ENCODE measurements at regions not wholly inside any gene's neighbourhood (a gene's known extent, or its start where the extent isn't known, plus 50 kb on each side); places are given as distances from the start of the nearest gene placed in this dataset.

- no peak for DNase-seq
- H3K27me3 Mint-ChIP-seq = peaks cover 6% of the 10 kb centered on the region
- no peaks in the 10 kb centered on the region for H3K36me3 Mint-ChIP-seq
- Histone ChIP-seq H3K4me1 (ENCODE audit: control insufficient read depth, insufficient read depth, low read length, poor library complexity, severe bottlenecking) (no peaks in the 10 kb centered on the region), H3K4me3 (ENCODE audit: low read depth, low read length) (no peak overlapping the region), H3K36me3 (ENCODE audit: control insufficient read depth, insufficient read depth, low read length) (no peaks in the 10 kb centered on the region), H3K27ac (ENCODE audit: insufficient read depth, low read length, poor library complexity, severe bottlenecking) (no peak overlapping the region), H3K27me3 (ENCODE audit: control insufficient read depth, insufficient read depth, low read length) (no peaks in the 10 kb centered on the region), H3K9me3 (ENCODE audit: control insufficient read depth in 2 of 2, low read length in 2 of 2) (no peaks in the 10 kb centered on the region)
- H3K27ac Mint-ChIP-seq = no peak overlapping the region
- peaks cover 0 to 9% (median 0%) of the 10 kb centered on the region in 7 donors for H3K9me3 Mint-ChIP-seq
- H3K4me3 Mint-ChIP-seq = no peak overlapping the region
- ATAC-seq (ENCODE audit: low read depth in 2 of 2) = no peak
- H3K4me1 Mint-ChIP-seq = no peaks in the 10 kb centered on the region
Measured at GRCh38 chr14:71204768-71205167, 297.5 kb downstream of the PCNX1 start.

DNA sequence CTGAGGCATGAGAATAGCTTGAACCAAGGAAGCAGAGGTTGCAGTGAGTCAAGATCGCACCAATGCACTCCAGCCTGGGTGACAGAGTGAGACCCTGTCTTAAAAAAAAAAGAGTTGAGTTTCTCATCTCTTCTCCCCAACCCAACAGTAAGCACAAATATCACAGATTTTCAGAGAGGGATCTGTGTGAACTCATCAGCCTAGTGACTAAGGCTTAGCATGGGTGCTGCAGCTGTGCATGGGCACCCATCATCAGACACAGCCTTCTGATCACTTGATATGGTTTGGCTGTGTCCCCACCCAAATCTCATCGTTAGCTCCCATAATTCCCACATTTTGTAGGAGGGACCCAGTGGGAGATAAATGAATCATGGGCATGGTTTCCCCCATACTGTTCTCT lies 298.9 kb downstream of the PCNX1 start:
- Mint-ChIP-seq H3K27me3 (peaks cover 6% of the 10 kb centered on the region), H3K9me3 (peaks cover 0 to 9% (median 0%) of the 10 kb centered on the region in 7 donors), H3K4me3 (no peak overlapping the region), H3K4me1 (no peaks in the 10 kb centered on the region), H3K27ac (no peak overlapping the region), H3K36me3 (no peaks in the 10 kb centered on the region)
- H3K9me3 ChIP-seq (ENCODE audit: control insufficient read depth in 2 of 2, low read length in 2 of 2) = no peaks in the 10 kb centered on the region
- DNase-seq (no peak), ATAC-seq (ENCODE audit: low read depth in 2 of 2) (no peak)
- no peak overlapping the region for H3K4me3 ChIP-seq (ENCODE audit: low read depth, low read length)
- H3K4me1 ChIP-seq (ENCODE audit: control insufficient read depth, insufficient read depth, low read length, poor library complexity, severe bottlenecking) = no peaks in the 10 kb centered on the region
- H3K27ac ChIP-seq (ENCODE audit: insufficient read depth, low read length, poor library complexity, severe bottlenecking) = no peak overlapping the region
- H3K36me3 ChIP-seq (ENCODE audit: control insufficient read depth, insufficient read depth, low read length) = no peaks in the 10 kb centered on the region
- H3K27me3 ChIP-seq (ENCODE audit: control insufficient read depth, insufficient read depth, low read length) = no peaks in the 10 kb centered on the region

DNA sequence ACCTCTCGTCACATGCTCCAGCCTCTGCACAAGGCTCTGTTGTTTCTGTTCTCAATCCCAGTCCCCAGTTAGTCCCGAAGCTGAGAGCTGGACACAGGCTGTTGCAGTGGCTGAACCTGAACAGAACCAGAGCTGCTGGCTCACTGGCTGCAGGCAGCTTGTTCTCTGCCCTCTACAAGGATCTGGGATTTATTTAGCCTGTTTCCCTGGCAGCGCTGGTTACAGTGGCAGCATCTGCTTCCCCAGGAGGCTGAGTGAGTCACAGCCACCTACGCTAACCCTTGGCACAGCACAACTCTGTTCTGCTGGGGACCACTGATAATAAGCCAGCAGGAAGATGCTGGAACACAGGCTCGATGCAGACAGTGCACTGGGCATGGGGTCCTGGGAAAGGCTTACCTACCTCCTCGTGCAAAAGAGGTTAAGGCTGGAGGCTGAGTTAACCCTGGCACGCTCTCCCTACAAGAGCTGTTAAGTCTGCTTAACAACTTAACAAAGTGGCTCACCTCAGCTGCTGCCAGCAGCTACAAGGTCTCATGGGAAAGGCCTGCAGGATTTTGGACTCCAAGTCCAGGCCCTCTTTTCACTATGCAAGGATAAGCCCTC lies 299.6 kb downstream of the PCNX1 start:
- peaks cover 0 to 9% (median 0%) of the 10 kb centered on the region in 7 donors for H3K9me3 Mint-ChIP-seq
- H3K27ac Mint-ChIP-seq = no peak overlapping the region
- Histone ChIP-seq H3K27me3 (ENCODE audit: control insufficient read depth, insufficient read depth, low read length) (no peaks in the 10 kb centered on the region), H3K9me3 (ENCODE audit: control insufficient read depth in 2 of 2, low read length in 2 of 2) (no peaks in the 10 kb centered on the region), H3K4me1 (ENCODE audit: control insufficient read depth, insufficient read depth, low read length, poor library complexity, severe bottlenecking) (no peaks in the 10 kb centered on the region), H3K36me3 (ENCODE audit: control insufficient read depth, insufficient read depth, low read length) (no peaks in the 10 kb centered on the region), H3K27ac (ENCODE audit: insufficient read depth, low read length, poor library complexity, severe bottlenecking) (no peak overlapping the region), H3K4me3 (ENCODE audit: low read depth, low read length) (no peak overlapping the region)
- H3K36me3 Mint-ChIP-seq = no peaks in the 10 kb centered on the region
- H3K4me1 Mint-ChIP-seq = no peaks in the 10 kb centered on the region
- H3K4me3 Mint-ChIP-seq = no peak overlapping the region
- peaks cover 6% of the 10 kb centered on the region for H3K27me3 Mint-ChIP-seq
- no peak for DNase-seq
- no peak for ATAC-seq (ENCODE audit: low read depth in 2 of 2)

- H3K4me1 Mint-ChIP-seq = no peaks in the 10 kb centered on the region
- H3K27me3 Mint-ChIP-seq = no peaks in the 10 kb centered on the region
- H3K27ac Mint-ChIP-seq = no peak overlapping the region
- no peaks in the 10 kb centered on the region for H3K27me3 ChIP-seq (ENCODE audit: control insufficient read depth, insufficient read depth, low read length)
- H3K4me3 Mint-ChIP-seq = no peak overlapping the region
- H3K27ac ChIP-seq (ENCODE audit: insufficient read depth, low read length, poor library complexity, severe bottlenecking) = no peak overlapping the region
- no peak overlapping the region for H3K4me3 ChIP-seq (ENCODE audit: low read depth, low read length)
- ATAC-seq (ENCODE audit: low read depth in 2 of 2) = no peak
- H3K9me3 Mint-ChIP-seq = peaks cover 0 to 5% (median 0%) of the 10 kb centered on the region in 7 donors
- H3K9me3 ChIP-seq (ENCODE audit: control insufficient read depth in 2 of 2, low read length in 2 of 2) = no peaks in the 10 kb centered on the region
- no peaks in the 10 kb centered on the region for H3K4me1 ChIP-seq (ENCODE audit: control insufficient read depth, insufficient read depth, low read length, poor library complexity, severe bottlenecking)
- no peak for DNase-seq
- H3K36me3 Mint-ChIP-seq = no peaks in the 10 kb centered on the region
- H3K36me3 ChIP-seq (ENCODE audit: control insufficient read depth, insufficient read depth, low read length) = no peaks in the 10 kb centered on the region
Measured at GRCh38 chr14:71208702-71209357, 301.6 kb downstream of the PCNX1 start.

DNA sequence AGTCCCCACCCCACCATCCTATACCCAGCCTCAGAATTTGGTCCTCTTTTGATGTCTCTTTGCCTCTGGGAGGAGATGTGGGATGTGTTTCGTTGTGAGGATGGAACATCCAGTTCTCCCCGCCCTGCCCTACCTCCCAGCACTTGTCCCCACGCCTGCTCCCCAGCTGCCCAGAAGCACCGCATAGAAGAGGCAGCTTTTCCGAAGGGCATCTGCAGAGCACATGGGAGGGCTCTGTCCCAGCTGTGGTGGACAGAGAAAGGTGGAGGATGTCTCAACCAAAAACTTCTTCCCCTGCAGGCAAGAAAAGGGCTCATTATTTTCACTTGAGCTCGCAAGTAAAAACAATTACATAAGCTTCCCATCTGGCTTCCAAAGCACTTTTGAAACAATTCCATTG lies 302.6 kb downstream of the PCNX1 start:
- no peak overlapping the region for H3K27ac ChIP-seq (ENCODE audit: insufficient read depth, low read length, poor library complexity, severe bottlenecking)
- Mint-ChIP-seq H3K4me3 (no peak overlapping the region), H3K36me3 (no peaks in the 10 kb centered on the region), H3K27ac (no peak overlapping the region), H3K27me3 (no peaks in the 10 kb centered on the region), H3K9me3 (peaks cover 0 to 3% (median 0%) of the 10 kb centered on the region in 7 donors), H3K4me1 (no peaks in the 10 kb centered on the region)
- DNase-seq = no peak
- H3K4me1 ChIP-seq (ENCODE audit: control insufficient read depth, insufficient read depth, low read length, poor library complexity, severe bottlenecking) = no peaks in the 10 kb centered on the region
- H3K36me3 ChIP-seq (ENCODE audit: control insufficient read depth, insufficient read depth, low read length) = no peaks in the 10 kb centered on the region
- ATAC-seq (ENCODE audit: low read depth in 2 of 2) = no peak
- no peaks in the 10 kb centered on the region for H3K27me3 ChIP-seq (ENCODE audit: control insufficient read depth, insufficient read depth, low read length)
- H3K9me3 ChIP-seq (ENCODE audit: control insufficient read depth in 2 of 2, low read length in 2 of 2) = no peaks in the 10 kb centered on the region
- no peak overlapping the region for H3K4me3 ChIP-seq (ENCODE audit: low read depth, low read length)

GRCh38 chr14:71212093-71212492 lies 304.8 kb downstream of the PCNX1 start:
- Histone ChIP-seq H3K4me3 (ENCODE audit: low read depth, low read length) (no peak overlapping the region), H3K27me3 (ENCODE audit: control insufficient read depth, insufficient read depth, low read length) (no peaks in the 10 kb centered on the region), H3K9me3 (ENCODE audit: control insufficient read depth in 2 of 2, low read length in 2 of 2) (no peaks in the 10 kb centered on the region), H3K4me1 (ENCODE audit: control insufficient read depth, insufficient read depth, low read length, poor library complexity, severe bottlenecking) (no peaks in the 10 kb centered on the region), H3K27ac (ENCODE audit: insufficient read depth, low read length, poor library complexity, severe bottlenecking) (no peak overlapping the region), H3K36me3 (ENCODE audit: control insufficient read depth, insufficient read depth, low read length) (no peaks in the 10 kb centered on the region)
- ATAC-seq (ENCODE audit: low read depth in 2 of 2) (no peak), DNase-seq (no peak)
- Mint-ChIP-seq H3K4me1 (no peaks in the 10 kb centered on the region), H3K36me3 (no peaks in the 10 kb centered on the region), H3K27me3 (no peaks in the 10 kb centered on the region), H3K27ac (no peak overlapping the region), H3K4me3 (no peak overlapping the region), H3K9me3 (peaks cover 0 to 3% (median 2%) of the 10 kb centered on the region in 7 donors)

GRCh38 chr14:71212683-71213107 lies 305.4 kb downstream of the PCNX1 start:
- no peaks in the 10 kb centered on the region for H3K27me3 Mint-ChIP-seq
- H3K9me3 ChIP-seq (ENCODE audit: control insufficient read depth in 2 of 2, low read length in 2 of 2) = no peaks in the 10 kb centered on the region
- no peak overlapping the region for H3K27ac ChIP-seq (ENCODE audit: insufficient read depth, low read length, poor library complexity, severe bottlenecking)
- H3K27ac Mint-ChIP-seq = peak overlapping the region in 1 of 3 donors; percentile 38
- no peaks in the 10 kb centered on the region for H3K4me1 Mint-ChIP-seq
- no peak overlapping the region for H3K4me3 Mint-ChIP-seq
- no peak overlapping the region for H3K4me3 ChIP-seq (ENCODE audit: low read depth, low read length)
- H3K4me1 ChIP-seq (ENCODE audit: control insufficient read depth, insufficient read depth, low read length, poor library complexity, severe bottlenecking) = no peaks in the 10 kb centered on the region
- H3K27me3 ChIP-seq (ENCODE audit: control insufficient read depth, insufficient read depth, low read length) = no peaks in the 10 kb centered on the region
- peaks cover 0 to 5% (median 0%) of the 10 kb centered on the region in 7 donors for H3K9me3 Mint-ChIP-seq
- no peaks in the 10 kb centered on the region for H3K36me3 Mint-ChIP-seq
- DNase-seq (peak in 1 of 3 donors; percentile 34), ATAC-seq (ENCODE audit: low read depth in 2 of 2) (no peak)
- no peaks in the 10 kb centered on the region for H3K36me3 ChIP-seq (ENCODE audit: control insufficient read depth, insufficient read depth, low read length)

DNA sequence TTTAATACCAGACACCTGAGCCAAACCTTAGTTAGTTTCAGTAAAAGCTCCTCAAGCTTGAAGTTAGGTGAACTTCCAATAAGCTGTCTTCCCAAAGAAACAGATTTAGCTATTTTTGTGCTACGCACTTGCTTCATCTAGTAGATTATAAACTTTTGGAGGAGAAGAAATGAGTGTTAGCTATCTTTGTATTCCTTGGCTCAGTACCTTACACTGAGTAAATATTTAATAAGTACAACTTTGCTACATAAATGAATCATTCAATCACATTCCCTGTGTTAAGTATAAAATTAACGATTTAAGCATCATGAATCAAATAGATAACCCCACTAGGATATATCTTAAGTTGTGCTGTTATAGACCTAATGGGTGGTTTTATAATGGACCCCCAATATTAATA lies 307.0 kb downstream of the PCNX1 start:
- H3K4me3 Mint-ChIP-seq = no peak overlapping the region
- H3K27me3 Mint-ChIP-seq = no peaks in the 10 kb centered on the region
- DNase-seq (no peak), ATAC-seq (ENCODE audit: low read depth in 2 of 2) (no peak)
- Histone ChIP-seq H3K27ac (ENCODE audit: insufficient read depth, low read length, poor library complexity, severe bottlenecking) (no peak overlapping the region), H3K4me3 (ENCODE audit: low read depth, low read length) (no peak overlapping the region), H3K9me3 (ENCODE audit: control insufficient read depth in 2 of 2, low read length in 2 of 2) (no peaks in the 10 kb centered on the region), H3K27me3 (ENCODE audit: control insufficient read depth, insufficient read depth, low read length) (no peaks in the 10 kb centered on the region), H3K36me3 (ENCODE audit: control insufficient read depth, insufficient read depth, low read length) (no peaks in the 10 kb centered on the region), H3K4me1 (ENCODE audit: control insufficient read depth, insufficient read depth, low read length, poor library complexity, severe bottlenecking) (no peaks in the 10 kb centered on the region)
- no peaks in the 10 kb centered on the region for H3K4me1 Mint-ChIP-seq
- H3K36me3 Mint-ChIP-seq = no peaks in the 10 kb centered on the region
- H3K9me3 Mint-ChIP-seq = peaks cover 0 to 5% (median 0%) of the 10 kb centered on the region in 7 donors
- no peak overlapping the region for H3K27ac Mint-ChIP-seq

Measured in CD4-positive, CD25-positive, alpha-beta regulatory T cell (primary cell).